ENCODE measurements at regions not wholly inside any gene's neighbourhood (a gene's known extent, or its start where the extent isn't known, plus 50 kb on each side); places are given as distances from the start of the nearest gene placed in this dataset.

DNA sequence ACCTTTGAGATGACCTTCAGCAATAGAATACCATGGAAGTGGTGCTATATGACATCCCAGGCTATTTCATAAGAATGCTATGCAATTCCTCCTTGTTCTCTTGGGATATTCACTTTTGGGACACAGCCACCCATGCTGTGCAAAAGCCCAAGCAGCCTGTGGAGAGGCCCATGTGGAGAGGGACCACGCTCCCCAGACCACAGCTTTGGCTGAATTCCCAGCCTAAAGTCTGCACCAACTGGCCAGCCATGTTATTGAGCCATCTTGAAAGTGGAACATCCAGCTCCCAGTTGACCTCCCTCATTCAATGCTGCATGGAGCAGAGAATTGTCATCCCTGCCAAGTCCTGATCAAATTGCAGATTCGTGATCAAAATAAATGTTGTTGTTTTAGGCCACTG, 275.1 kb downstream of the SUDS3 start:
- no peak for DNase-seq (ENCODE audit: low read depth in 1 of 2, low spot score in 2 of 2)
- no peak overlapping the region for H3K9ac ChIP-seq (replicated peaks in 1 of 4; ENCODE audit: extremely low read depth in 1 of 4, low read depth in 3 of 4, low read length in 3 of 4)
- H3K18ac ChIP-seq (ENCODE audit: extremely low read depth, low read length): no peak overlapping the region
- ChIA-PET CTCF (ENCODE audit: partially characterized antibody) (no interaction called here), POLR2A (ENCODE audit: partially characterized antibody) (no interaction called here)
- no peak overlapping the region for H2BK20ac ChIP-seq (ENCODE audit: low read length)
- H3K14ac ChIP-seq (ENCODE audit: insufficient read length): no peak overlapping the region
- no peak overlapping the region for H3K4ac ChIP-seq (replicated peaks; ENCODE audit: insufficient read length, low read depth, low read length)
- FAIRE-seq: no peak
- H4K8ac ChIP-seq (ENCODE audit: extremely low read depth, insufficient read depth, low read length): no peak overlapping the region
- H3K56ac ChIP-seq (replicated peaks; ENCODE audit: insufficient read length, low read depth, low read length): no peak overlapping the region
- H3K4me2 ChIP-seq (ENCODE audit: insufficient read depth in 1 of 2, low read depth in 2 of 2, low read length in 2 of 2): no peak overlapping the region
- no peak overlapping the region for H2BK15ac ChIP-seq (ENCODE audit: low read length)
- no peak overlapping the region for H2BK120ac ChIP-seq (replicated peaks; ENCODE audit: low read depth, low read length)
- H2AFZ ChIP-seq (ENCODE audit: low read length): no peak overlapping the region
- H3K36me3 ChIP-seq (ENCODE audit: control insufficient read depth in 2 of 4, insufficient read depth in 4 of 4, low read length in 3 of 4): no peaks in the 10 kb centered on the region
- no peak overlapping the region for H4K91ac ChIP-seq (replicated peaks; ENCODE audit: insufficient read length, low read length)
- H3K79me2 ChIP-seq (ENCODE audit: control insufficient read depth in 1 of 2, insufficient read depth in 2 of 2, low read length in 2 of 2): no peaks in the 10 kb centered on the region
- no peak overlapping the region for H2BK5ac ChIP-seq (ENCODE audit: low read depth, low read length)
- H4K5ac ChIP-seq (ENCODE audit: insufficient read length, low read depth, low read length): no peak overlapping the region
- no peak overlapping the region for H3K27ac ChIP-seq (ENCODE audit: low read depth, low read length)
- H3K23me2 ChIP-seq (ENCODE audit: low read depth, low read length): no peaks in the 10 kb centered on the region
- H3K79me1 ChIP-seq (ENCODE audit: low read depth, low read length): no peaks in the 10 kb centered on the region
- H3K4me3 ChIP-seq (ENCODE audit: extremely low read depth in 1 of 4, insufficient read depth in 2 of 4, low read depth in 3 of 4, low read length in 4 of 4): no peak overlapping the region
- H2AK5ac ChIP-seq (ENCODE audit: low read depth, low read length): no peak overlapping the region
- H4K20me1 ChIP-seq (replicated peaks in 1 of 2; ENCODE audit: control insufficient read depth in 1 of 2, insufficient read depth in 2 of 2, low read length in 2 of 2): no peaks in the 10 kb centered on the region
- H3K23ac ChIP-seq (ENCODE audit: insufficient read length): no peak overlapping the region
- H3K4me1 ChIP-seq (replicated peaks in 1 of 4; ENCODE audit: control insufficient read depth in 3 of 4, insufficient read depth in 4 of 4, low read length in 3 of 4): no peaks in the 10 kb centered on the region
- 92% methylated on average over 2 of the region's 2 CpGs; no CpG with 5 or more reads in 1 of the 2 experiments for WGBS, 2 experiments (ENCODE audit: extremely low coverage in 1 of 2, insufficient coverage in 1 of 2, insufficient read length in 1 of 2, insufficient replicate concordance in 2 of 2, low coverage in 1 of 2, low lambda C conversion rate in 2 of 2, missing lambda C conversion rate in 1 of 2)
- no peak overlapping the region for H2BK12ac ChIP-seq (ENCODE audit: low read depth, low read length)
- no peak for TF ChIP-seq TBP (IDR thresholded peaks at IDR 0.05; ENCODE audit: low read depth, low read length)
- TF ChIP-seq RXRA (IDR thresholded peaks at IDR 0.05; ENCODE audit: insufficient read depth, low read depth, low read length): no peak
- no peak for TF ChIP-seq CHD2 (IDR thresholded peaks at IDR 0.05; ENCODE audit: low read length)
- no peak for TF ChIP-seq CHD1 (IDR thresholded peaks at IDR 0.05; ENCODE audit: low read depth, low read length)
- TF ChIP-seq SAP30 (IDR thresholded peaks at IDR 0.05; ENCODE audit: insufficient read depth, insufficient replicate concordance, low read length): no peak
- no peak for TF ChIP-seq SP1 (IDR thresholded peaks at IDR 0.05; ENCODE audit: low read depth, low read length)
- TF ChIP-seq, protein P1, sequence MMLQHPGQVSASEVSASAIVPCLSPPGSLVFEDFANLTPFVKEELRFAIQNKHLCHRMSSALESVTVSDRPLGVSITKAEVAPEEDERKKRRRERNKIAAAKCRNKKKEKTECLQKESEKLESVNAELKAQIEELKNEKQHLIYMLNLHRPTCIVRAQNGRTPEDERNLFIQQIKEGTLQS (IDR thresholded peaks at IDR 0.05; ENCODE audit: insufficient read depth, low read depth, low read length): no peak
- no peak for TF ChIP-seq CEBPB (IDR thresholded peaks at IDR 0.05; ENCODE audit: low read depth, low read length)
- no peak for TF ChIP-seq CBX8 (IDR thresholded peaks at IDR 0.05; ENCODE audit: borderline replicate concordance, low read depth, low read length)
- TF ChIP-seq HDAC2 (IDR thresholded peaks at IDR 0.05; ENCODE audit: borderline replicate concordance in 1 of 2, low read depth in 2 of 2, low read length in 2 of 2): no peak
- no peak for TF ChIP-seq KDM1A (IDR thresholded peaks at IDR 0.05; ENCODE audit: borderline replicate concordance, low read length)
- TF ChIP-seq JUND (IDR thresholded peaks at IDR 0.05; ENCODE audit: low read length): no peak
- TF ChIP-seq SP2 (IDR thresholded peaks at IDR 0.05; ENCODE audit: low read length): no peak
- TF ChIP-seq BRCA1 (IDR thresholded peaks at IDR 0.05; ENCODE audit: low read depth, low read length): no peak
- no peak for TF ChIP-seq NRF1 (IDR thresholded peaks at IDR 0.05; ENCODE audit: low read depth, low read length)
- H3K27me3 ChIP-seq (replicated peaks in 1 of 4; ENCODE audit: control insufficient read depth in 3 of 4, extremely low read depth in 1 of 4, insufficient read depth in 3 of 4, low read length in 3 of 4): no peaks in the 10 kb centered on the region
- no peaks in the 10 kb centered on the region for H3K9me3 ChIP-seq (ENCODE audit: insufficient read depth in 2 of 2, low read depth in 1 of 2, low read length in 1 of 2)
